ENCODE measurements at regions not wholly inside any gene's neighbourhood (a gene's known extent, or its start where the extent isn't known, plus 50 kb on each side); places are given as distances from the start of the nearest gene placed in this dataset.

DNA sequence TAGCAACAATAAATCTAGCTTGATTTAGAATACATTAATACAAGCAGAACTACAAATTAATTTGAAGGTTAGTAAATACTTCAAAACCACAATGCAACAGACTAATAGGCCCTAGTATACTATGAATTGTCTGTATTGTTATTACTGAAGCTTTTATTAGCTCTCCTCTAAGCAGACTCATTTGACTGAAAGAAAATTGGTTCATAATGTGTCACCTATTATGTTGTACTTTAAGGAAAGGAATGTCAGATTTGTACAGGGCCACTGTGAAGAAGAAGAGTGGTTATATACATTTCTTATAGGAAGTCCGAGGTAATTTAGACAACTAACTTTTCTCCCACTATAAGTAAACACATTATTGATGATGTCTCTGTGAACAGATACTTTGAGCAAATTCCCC is 954.5 kb downstream of the ZPLD1 start:
- no peak overlapping the region for H3K4me3 ChIP-seq
- H3K36me3 ChIP-seq, result no peaks in the 10 kb centered on the region
- H3K27me3 ChIP-seq, result no peaks in the 10 kb centered on the region
- DNase-seq, result no peak
- TF ChIP-seq, protein P1, sequence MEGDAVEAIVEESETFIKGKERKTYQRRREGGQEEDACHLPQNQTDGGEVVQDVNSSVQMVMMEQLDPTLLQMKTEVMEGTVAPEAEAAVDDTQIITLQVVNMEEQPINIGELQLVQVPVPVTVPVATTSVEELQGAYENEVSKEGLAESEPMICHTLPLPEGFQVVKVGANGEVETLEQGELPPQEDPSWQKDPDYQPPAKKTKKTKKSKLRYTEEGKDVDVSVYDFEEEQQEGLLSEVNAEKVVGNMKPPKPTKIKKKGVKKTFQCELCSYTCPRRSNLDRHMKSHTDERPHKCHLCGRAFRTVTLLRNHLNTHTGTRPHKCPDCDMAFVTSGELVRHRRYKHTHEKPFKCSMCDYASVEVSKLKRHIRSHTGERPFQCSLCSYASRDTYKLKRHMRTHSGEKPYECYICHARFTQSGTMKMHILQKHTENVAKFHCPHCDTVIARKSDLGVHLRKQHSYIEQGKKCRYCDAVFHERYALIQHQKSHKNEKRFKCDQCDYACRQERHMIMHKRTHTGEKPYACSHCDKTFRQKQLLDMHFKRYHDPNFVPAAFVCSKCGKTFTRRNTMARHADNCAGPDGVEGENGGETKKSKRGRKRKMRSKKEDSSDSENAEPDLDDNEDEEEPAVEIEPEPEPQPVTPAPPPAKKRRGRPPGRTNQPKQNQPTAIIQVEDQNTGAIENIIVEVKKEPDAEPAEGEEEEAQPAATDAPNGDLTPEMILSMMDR (IDR thresholded peaks at IDR 0.05), result no peak
- TF ChIP-seq POLR2A (IDR thresholded peaks at IDR 0.05), result no peak
- intact Hi-C loops (cut with DNase I; ENCODE audit: low total_unique reads), result no loop called here
- no peaks in the 10 kb centered on the region for H3K9me3 ChIP-seq
- H3K4me1 ChIP-seq, result no peaks in the 10 kb centered on the region
- no peak overlapping the region for H3K27ac ChIP-seq

DNA sequence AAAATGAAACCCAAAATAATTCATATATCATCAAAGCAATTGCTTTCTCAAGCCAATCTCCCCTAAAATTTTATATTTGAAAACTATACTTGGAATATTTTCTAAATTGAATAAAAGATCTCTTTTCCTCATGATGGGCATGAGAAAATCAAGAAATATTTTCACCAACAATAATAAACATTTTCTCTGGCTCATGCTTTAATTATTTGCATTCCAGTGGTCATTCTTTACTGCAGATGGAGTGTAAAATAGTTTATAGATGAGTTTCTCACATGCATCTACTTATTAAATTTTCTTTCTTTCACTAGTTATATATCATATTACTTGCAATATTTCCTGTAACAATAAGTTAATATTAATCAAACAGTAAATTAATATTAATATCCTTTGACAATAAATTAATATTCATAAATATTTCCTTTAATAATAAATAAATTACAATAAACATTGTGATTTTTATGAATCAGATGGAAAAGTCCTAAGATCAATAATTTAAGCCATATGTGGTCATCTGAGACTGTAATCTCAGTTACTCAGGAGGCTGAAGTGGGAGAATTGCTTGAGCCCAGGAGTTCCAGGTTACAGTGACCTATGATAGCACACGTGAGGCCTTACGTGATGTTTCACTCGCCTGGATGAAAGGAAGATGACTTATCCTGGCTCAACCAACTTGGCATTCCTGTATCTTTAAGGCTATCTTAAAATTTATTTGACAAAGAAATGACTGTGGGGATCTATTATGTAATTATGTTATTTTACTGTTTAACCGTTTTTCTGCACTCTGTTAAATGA is 958.8 kb downstream of the ZPLD1 start:
- no peak for TF ChIP-seq POLR2A (IDR thresholded peaks at IDR 0.05)
- TF ChIP-seq, protein P1 (IDR thresholded peaks at IDR 0.05), result no peak
- intact Hi-C loops (cut with DNase I; ENCODE audit: low total_unique reads), result no loop called here
- DNase-seq, result no peak
- Histone ChIP-seq H3K4me1 (no peaks in the 10 kb centered on the region), H3K4me3 (no peak overlapping the region), H3K27ac (no peak overlapping the region), H3K27me3 (no peaks in the 10 kb centered on the region), H3K9me3 (no peaks in the 10 kb centered on the region), H3K36me3 (no peaks in the 10 kb centered on the region)

DNA sequence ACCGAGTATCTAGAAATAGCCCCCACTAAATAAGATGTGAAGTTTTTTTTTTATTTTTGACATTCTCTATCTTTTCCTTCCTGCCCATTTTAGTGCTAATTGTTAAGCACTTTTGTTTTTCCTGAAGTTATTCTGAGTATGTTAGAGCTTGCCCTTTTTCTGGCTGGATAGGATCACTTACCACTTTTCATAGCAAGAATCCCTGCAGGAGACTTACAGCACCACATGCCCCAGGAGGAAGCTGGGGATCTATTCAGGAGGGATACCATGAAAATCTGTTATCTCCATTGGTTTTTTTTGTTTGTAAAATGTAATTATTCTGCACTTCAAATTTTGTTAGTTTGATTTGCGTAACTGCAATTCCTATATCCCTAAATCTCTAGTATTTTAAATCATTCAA is 968.4 kb downstream of the ZPLD1 start:
- intact Hi-C loops (cut with DNase I; ENCODE audit: low total_unique reads), result no loop called here
- Histone ChIP-seq H3K4me3 (no peak overlapping the region), H3K36me3 (no peaks in the 10 kb centered on the region), H3K27me3 (no peaks in the 10 kb centered on the region), H3K4me1 (no peaks in the 10 kb centered on the region), H3K9me3 (no peaks in the 10 kb centered on the region), H3K27ac (no peak overlapping the region)
- TF ChIP-seq POLR2A (IDR thresholded peaks at IDR 0.05), result no peak
- TF ChIP-seq, protein P1 (IDR thresholded peaks at IDR 0.05), result no peak
- no peak for DNase-seq

DNA sequence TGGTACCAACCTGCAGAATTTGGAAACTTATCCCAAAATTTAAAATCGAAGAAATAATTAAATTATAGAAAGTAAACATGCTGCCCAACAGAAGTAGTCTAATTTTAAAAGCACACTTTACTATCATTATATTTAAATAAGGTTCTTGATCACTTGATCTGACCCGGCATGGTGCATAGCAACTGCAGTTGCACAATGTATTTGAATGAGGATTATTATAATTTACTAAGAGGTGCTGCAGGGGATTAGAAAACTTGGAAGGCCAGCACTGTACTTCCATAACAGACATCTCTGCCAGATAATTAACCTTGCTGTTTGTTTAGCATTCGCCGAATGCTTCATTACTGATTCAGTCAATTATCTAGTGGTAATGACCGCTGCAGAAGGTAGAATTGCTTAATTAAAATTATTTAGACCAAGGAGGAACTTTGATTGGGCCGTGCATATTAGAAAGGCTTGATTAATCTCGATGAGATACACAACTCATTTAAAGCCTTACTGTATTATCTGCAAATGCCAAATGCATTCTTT is 971.6 kb downstream of the ZPLD1 start:
- intact Hi-C loops (cut with DNase I; ENCODE audit: low total_unique reads), result no loop called here
- no peak for TF ChIP-seq POLR2A (IDR thresholded peaks at IDR 0.05)
- TF ChIP-seq, protein P1 (IDR thresholded peaks at IDR 0.05), result no peak

DNA sequence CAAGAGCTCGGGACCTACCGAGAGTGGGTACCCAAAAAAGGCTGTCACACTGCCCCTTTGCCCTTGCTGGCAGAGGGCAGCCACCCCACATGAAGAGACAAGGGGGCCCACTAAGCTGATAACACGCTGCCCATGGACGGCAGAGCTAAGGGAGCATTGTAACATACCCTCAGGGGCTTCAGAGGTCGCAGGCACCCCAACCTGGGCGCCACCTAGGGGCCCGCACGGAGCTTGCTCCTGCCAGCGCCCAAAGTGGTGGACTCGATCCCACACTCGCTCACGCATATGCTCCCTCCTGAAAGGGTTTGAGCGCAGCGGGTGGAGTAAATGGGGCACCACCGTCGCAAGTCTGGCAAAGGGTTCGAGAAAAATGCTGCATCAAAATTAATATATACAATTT is 975.4 kb downstream of the ZPLD1 start:
- Histone ChIP-seq H3K4me3 (no peak overlapping the region), H3K36me3 (peaks cover 0 to 3% of the 10 kb centered on the region in 2 donors), H3K27ac (no peak overlapping the region), H3K9me3 (no peaks in the 10 kb centered on the region), H3K27me3 (no peaks in the 10 kb centered on the region), H3K4me1 (no peaks in the 10 kb centered on the region)
- no peak for DNase-seq
- intact Hi-C loops (cut with DNase I; ENCODE audit: low total_unique reads), result no loop called here
- TF ChIP-seq, protein P1 (IDR thresholded peaks at IDR 0.05), result no peak
- no peak for TF ChIP-seq POLR2A (IDR thresholded peaks at IDR 0.05)

More for the DNA sequence above, 971.6 kb downstream of the ZPLD1 start:
- Histone ChIP-seq H3K27ac (no peak overlapping the region), H3K9me3 (no peaks in the 10 kb centered on the region), H3K4me1 (no peaks in the 10 kb centered on the region), H3K4me3 (no peak overlapping the region), H3K36me3 (peaks cover 0 to 3% of the 10 kb centered on the region in 2 donors), H3K27me3 (no peaks in the 10 kb centered on the region)
- no peak for DNase-seq
